Neuronal stem cell (in vitro differentiated cells): ENCODE measurements at regions not wholly inside any gene's neighbourhood (a gene's known extent, or its start where the extent isn't known, plus 50 kb on each side); places are given as distances from the start of the nearest gene placed in this dataset.
A peak's percentile ranks its signal among the peaks of the same experiment; 100 is the strongest.

ENCODE experiments used
- DNase-seq: peaks from one replicate; pipeline ENCODE4 v3.0.0-alpha.2; 2013; ENCODE audit warnings: low spot score
- H2AFZ ChIP-seq: one replicate; pipeline ENCODE4 v1.6.1; 2013; ENCODE audit warnings: mild to moderate bottlenecking, low read length, inconsistent platforms
- H2AK5ac ChIP-seq: 2 replicates; pipeline ENCODE4 v1.6.1; 2013; ENCODE audit warnings: low read depth, mild to moderate bottlenecking, inconsistent platforms, low read length, moderate library complexity, mixed read lengths
- H2BK120ac ChIP-seq: 2 replicates; pipeline ENCODE4 v1.6.1; 2013; ENCODE audit warnings: low read depth, mild to moderate bottlenecking, inconsistent platforms, low read length, moderate library complexity, mixed read lengths
- H2BK12ac ChIP-seq: one replicate; pipeline ENCODE4 v1.6.1; 2013; ENCODE audit warnings: low read length, inconsistent platforms
- H2BK15ac ChIP-seq: 2 replicates; pipeline ENCODE4 v1.6.1; 2013; ENCODE audit warnings: mild to moderate bottlenecking, low read length, inconsistent platforms, mixed read lengths
- H2BK5ac ChIP-seq: one replicate; pipeline ENCODE4 v1.6.1; 2013; ENCODE audit warnings: inconsistent platforms, mild to moderate bottlenecking, low read length, moderate library complexity
- H3K14ac ChIP-seq: one replicate; pipeline ENCODE4 v1.6.1; 2013; ENCODE audit warnings: low read length, inconsistent platforms
- H3K18ac ChIP-seq: 2 replicates; pipeline ENCODE4 v1.6.1; 2013; ENCODE audit warnings: low read length, inconsistent platforms
- H3K23ac ChIP-seq: 2 replicates; pipeline ENCODE4 v1.6.1; 2013; ENCODE audit warnings: low read depth, mild to moderate bottlenecking, mixed read lengths, low read length, inconsistent platforms; ENCODE audit not compliant: poor library complexity
- H3K27ac ChIP-seq: replicated peaks from 3 replicates; pipeline ENCODE4 v1.5.1; 2013; ENCODE audit warnings: low read length, inconsistent platforms
- H3K27me3 ChIP-seq, 3 experiments: 2 replicates each; pipeline ENCODE4 v1.6.1; 2013; ENCODE audit warnings: low read length in 3 of 3, mild to moderate bottlenecking in 2 of 3, inconsistent platforms in 1 of 3, low read depth in 1 of 3, mixed read lengths in 1 of 3, moderate library complexity in 1 of 3; ENCODE audit not compliant: control insufficient read depth in 3 of 3, insufficient read depth in 3 of 3
- H3K36me3 ChIP-seq, 2 donors: replicated peaks in 1 of 2; 2 replicates each; pipeline ENCODE4 v1.6.1; 2013; ENCODE audit warnings: low read length in 2 of 2; ENCODE audit not compliant: control insufficient read depth in 2 of 2, insufficient read depth in 2 of 2
- H3K4ac ChIP-seq: 2 replicates; pipeline ENCODE4 v1.6.1; 2013; ENCODE audit warnings: inconsistent platforms, mild to moderate bottlenecking, low read length, moderate library complexity
- H3K4me1 ChIP-seq, 2 donors: 1 replicate in 1 of 2; 2 replicates in 1 of 2; pipeline ENCODE4 v1.6.1; 2013; ENCODE audit warnings: low read length in 2 of 2, low read depth in 1 of 2; ENCODE audit not compliant: control insufficient read depth in 2 of 2, insufficient read depth in 1 of 2
- H3K4me2 ChIP-seq: one replicate; pipeline ENCODE4 v1.6.1; 2013; ENCODE audit warnings: mild to moderate bottlenecking, low read length, inconsistent platforms; ENCODE audit not compliant: insufficient read depth, poor library complexity, severe bottlenecking
- H3K4me3 ChIP-seq, 2 donors: 2 replicates each; pipeline ENCODE4 v1.5.1; 2013; ENCODE audit warnings: low read length in 2 of 2, mild to moderate bottlenecking in 2 of 2, inconsistent platforms in 1 of 2, moderate library complexity in 1 of 2
- H3K79me1 ChIP-seq: one replicate; pipeline ENCODE4 v1.6.1; 2013; ENCODE audit warnings: low read depth, mild to moderate bottlenecking, inconsistent platforms, low read length, moderate library complexity
- H3K9ac ChIP-seq: one replicate; pipeline ENCODE4 v1.6.1; 2013; ENCODE audit warnings: mild to moderate bottlenecking, low read depth, low read length, inconsistent platforms; ENCODE audit not compliant: poor library complexity
- H3K9me3 ChIP-seq, 2 donors: replicated peaks in 1 of 2; 2 replicates each; pipeline versions ENCODE3 to v1.6.1; 2013; ENCODE audit warnings: low read length in 2 of 2, mild to moderate bottlenecking in 2 of 2, inconsistent platforms in 1 of 2, low read depth in 1 of 2, mixed read lengths in 1 of 2, moderate library complexity in 1 of 2; ENCODE audit not compliant: control insufficient read depth in 2 of 2, insufficient read depth in 1 of 2
- H4K8ac ChIP-seq: one replicate; pipeline ENCODE4 v1.6.1; 2013; ENCODE audit warnings: low read depth, mild to moderate bottlenecking, inconsistent platforms, low read length, moderate library complexity
- H4K91ac ChIP-seq: one replicate; pipeline ENCODE4 v1.6.1; 2013; ENCODE audit warnings: low read length, low read depth, mild to moderate bottlenecking, inconsistent platforms; ENCODE audit not compliant: poor library complexity
- WGBS, 2 donors: extraction: QIAGEN DNeasy Blood & Tissue Kit; methylation state at CpG; one replicate each; pipeline ENCODE4 v1.1.7; 2013; ENCODE audit warnings: missing lambda C conversion rate in 2 of 2, mixed read lengths in 1 of 2; ENCODE audit not compliant: insufficient read length in 2 of 2, insufficient replicate concordance in 1 of 2; ENCODE audit errors: extremely low coverage in 2 of 2; 5-methylcytosine and 5-hydroxymethylcytosine counted together

DNA sequence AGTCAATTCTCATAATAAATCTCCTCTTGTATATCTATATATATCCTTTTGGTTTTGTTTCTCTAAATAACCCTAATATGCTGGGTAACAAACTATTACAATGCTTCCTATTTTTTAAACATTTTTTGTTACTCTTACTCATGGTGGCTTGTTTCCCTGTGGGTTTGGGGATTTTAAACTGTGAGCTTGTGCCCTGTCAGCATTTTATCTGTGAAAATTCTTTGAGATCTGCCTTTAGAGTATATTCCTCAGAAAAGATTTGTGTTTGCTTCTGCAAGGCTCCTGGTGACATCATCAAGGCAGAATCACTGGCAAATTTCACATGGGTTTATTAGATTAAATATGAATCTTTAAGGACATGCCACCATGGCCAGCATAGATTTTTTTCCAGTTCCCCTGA, 273.6 kb downstream of the LRFN2 start:
- H3K9ac ChIP-seq: no peak overlapping the region
- no peak overlapping the region for H2BK15ac ChIP-seq
- no peak overlapping the region for H3K18ac ChIP-seq
- H3K36me3 ChIP-seq: no peaks in the 10 kb centered on the region
- H3K23ac ChIP-seq: no peak overlapping the region
- no peak overlapping the region for H2BK12ac ChIP-seq
- H3K4me2 ChIP-seq: no peak overlapping the region
- peaks cover 0 to under 1% of the 10 kb centered on the region in 2 donors for H3K4me1 ChIP-seq
- H3K9me3 ChIP-seq: no peaks in the 10 kb centered on the region
- H2BK120ac ChIP-seq: no peak overlapping the region
- H3K79me1 ChIP-seq: peaks cover 2% of the 10 kb centered on the region
- no peak overlapping the region for H3K27ac ChIP-seq
- no peak overlapping the region for H2AK5ac ChIP-seq
- no peak overlapping the region for H2BK5ac ChIP-seq
- H3K27me3 ChIP-seq: peaks cover 0 to 9% (median 0%) of the 10 kb centered on the region in 3 experiments
- DNase-seq: no peak
- H2AFZ ChIP-seq: no peak overlapping the region
- no peak overlapping the region for H3K4me3 ChIP-seq
- no peak overlapping the region for H3K14ac ChIP-seq
- H3K4ac ChIP-seq: no peak overlapping the region
- H4K91ac ChIP-seq: no peak overlapping the region
- H4K8ac ChIP-seq: no peak overlapping the region

DNA sequence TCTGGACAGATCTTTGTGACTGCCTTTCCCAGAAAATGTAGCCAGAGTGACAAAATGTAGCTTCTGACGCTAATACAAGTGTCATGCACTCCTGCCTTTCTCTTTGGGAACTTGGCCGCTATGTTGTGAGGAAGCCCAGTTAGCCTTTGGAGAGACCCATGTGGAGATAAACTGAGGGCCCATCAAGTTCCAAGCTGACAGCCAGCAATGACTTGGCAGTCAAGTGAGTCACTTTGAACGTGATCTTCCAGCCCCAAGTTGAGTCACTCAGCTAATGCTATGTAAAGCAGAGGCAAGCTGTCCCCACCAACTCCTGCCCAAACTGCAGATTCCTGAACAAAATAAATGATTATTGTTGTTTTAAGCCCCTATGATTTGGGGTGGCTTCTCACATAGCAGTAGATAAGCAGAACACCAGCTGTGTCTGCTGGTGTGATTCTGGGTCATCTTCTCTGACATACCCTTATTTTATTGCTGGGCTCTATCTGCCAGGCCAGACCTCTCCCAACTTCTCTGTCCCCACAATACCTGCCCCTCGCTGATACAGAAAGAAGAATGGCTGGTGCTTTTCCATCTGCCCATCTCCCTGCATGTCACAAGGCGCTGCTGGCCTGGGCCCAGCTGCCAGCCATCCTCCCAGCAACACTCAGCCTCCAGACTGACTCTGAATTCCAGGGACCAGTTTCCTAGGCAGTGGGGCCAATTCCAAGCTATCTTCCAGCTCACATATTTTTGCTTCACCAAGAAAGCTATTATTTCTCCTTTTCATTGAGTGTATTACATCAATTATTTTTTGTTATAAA, 274.8 kb downstream of the LRFN2 start:
- Histone ChIP-seq H2AK5ac (no peak overlapping the region), H2BK120ac (no peak overlapping the region), H2BK5ac (no peak overlapping the region), H3K18ac (no peak overlapping the region), H3K4me3 (no peak overlapping the region), H4K8ac (no peak overlapping the region), H3K23ac (no peak overlapping the region), H3K27ac (no peak overlapping the region), H3K36me3 (no peaks in the 10 kb centered on the region), H3K27me3 (peaks cover 0 to 9% (median 0%) of the 10 kb centered on the region in 3 experiments), H3K4ac (no peak overlapping the region), H3K9ac (no peak overlapping the region), H2AFZ (no peak overlapping the region), H3K14ac (no peak overlapping the region), H4K91ac (no peak overlapping the region), H2BK12ac (no peak overlapping the region), H3K79me1 (no peaks in the 10 kb centered on the region), H3K9me3 (no peaks in the 10 kb centered on the region), H3K4me2 (no peak overlapping the region), H2BK15ac (no peak overlapping the region), H3K4me1 (peaks cover 0 to 2% of the 10 kb centered on the region in 2 donors)
- no CpG with 5 or more reads among the region's 5 CpGs for WGBS, 2 donors
- DNase-seq: no peak

DNA sequence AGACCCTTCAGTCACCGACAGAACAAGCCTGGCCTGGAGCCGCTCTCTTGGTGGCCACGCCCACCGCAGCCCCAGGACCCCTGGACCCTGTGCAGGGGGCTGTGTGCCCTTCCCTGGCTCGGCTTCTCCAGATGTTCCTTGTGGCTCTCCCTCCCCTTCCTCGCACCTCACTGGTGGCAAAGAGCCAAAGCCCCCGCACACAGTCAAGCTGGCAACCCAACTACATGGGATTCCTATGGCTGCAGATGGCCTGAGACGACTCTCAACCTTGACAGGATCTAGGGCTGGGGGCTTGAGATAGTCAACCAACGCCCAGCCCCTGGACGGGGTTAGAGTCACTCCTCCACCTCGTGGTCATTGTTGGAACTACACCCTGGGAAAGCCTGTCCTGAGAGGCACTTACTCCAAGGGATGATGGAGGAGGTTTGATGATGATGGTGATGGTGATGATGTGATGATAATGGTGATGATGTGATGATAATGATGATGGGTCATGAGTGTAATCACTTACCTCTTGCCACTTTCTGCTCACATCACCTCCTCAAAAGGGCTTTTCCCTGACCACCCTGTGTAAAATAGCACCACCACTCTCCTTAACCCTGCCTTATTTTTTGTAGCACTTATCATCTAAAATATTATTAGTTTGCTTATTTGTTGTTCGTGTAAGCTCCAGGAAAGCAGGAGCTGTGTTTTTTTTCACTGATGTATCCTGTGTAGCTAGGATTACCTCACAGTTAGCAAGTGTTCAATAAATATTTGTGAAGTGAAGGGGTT, 278.4 kb downstream of the LRFN2 start:
- WGBS, 2 donors: no CpG with 5 or more reads among the region's 12 CpGs
- Histone ChIP-seq H3K18ac (peak overlapping the region; percentile 8), H2BK120ac (no peak overlapping the region), H3K27ac (no peak overlapping the region), H2BK15ac (no peak overlapping the region), H3K36me3 (no peaks in the 10 kb centered on the region), H2AK5ac (no peak overlapping the region), H3K79me1 (no peaks in the 10 kb centered on the region), H2BK12ac (no peak overlapping the region), H3K4me3 (no peak overlapping the region), H2BK5ac (no peak overlapping the region), H3K4me2 (no peak overlapping the region), H4K91ac (no peak overlapping the region), H3K9me3 (no peaks in the 10 kb centered on the region), H3K9ac (no peak overlapping the region), H3K4me1 (peaks cover 0 to 2% of the 10 kb centered on the region in 2 donors), H3K4ac (no peak overlapping the region), H3K23ac (no peak overlapping the region), H3K27me3 (peaks cover 0 to 6% (median 0%) of the 10 kb centered on the region in 3 experiments), H4K8ac (no peak overlapping the region), H2AFZ (no peak overlapping the region), H3K14ac (no peak overlapping the region)
- DNase-seq: peak; percentile 79

DNA sequence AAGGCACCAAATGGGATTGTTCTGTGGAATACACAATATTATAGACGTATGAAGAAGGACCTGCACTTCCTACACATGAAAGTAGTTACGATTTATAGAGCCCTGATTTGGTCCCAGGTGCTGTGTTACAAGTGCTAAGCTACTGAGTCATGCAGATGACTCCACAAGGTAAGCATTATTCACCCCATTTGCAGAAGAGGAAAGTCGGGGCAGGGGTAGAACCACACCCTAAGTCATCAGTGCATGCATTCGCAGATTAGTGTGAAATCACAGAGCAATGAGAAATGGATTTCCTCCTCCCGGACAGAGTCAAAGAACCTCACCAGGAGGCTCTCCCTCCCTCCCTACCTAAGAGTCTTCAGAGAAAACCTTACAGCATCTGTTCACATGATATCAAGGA, 279.5 kb downstream of the LRFN2 start:
- Histone ChIP-seq H3K4me2 (no peak overlapping the region), H2AK5ac (no peak overlapping the region), H2AFZ (no peak overlapping the region), H3K4me1 (peaks cover 0 to 2% of the 10 kb centered on the region in 2 donors), H2BK12ac (no peak overlapping the region), H3K23ac (no peak overlapping the region), H3K4me3 (no peak overlapping the region), H3K14ac (no peak overlapping the region), H2BK120ac (no peak overlapping the region), H3K9me3 (no peaks in the 10 kb centered on the region), H3K18ac (no peak overlapping the region), H3K4ac (no peak overlapping the region), H3K36me3 (no peaks in the 10 kb centered on the region), H4K8ac (no peak overlapping the region), H3K79me1 (no peaks in the 10 kb centered on the region), H2BK15ac (no peak overlapping the region), H4K91ac (no peak overlapping the region), H3K27me3 (peaks cover 0 to 6% (median 0%) of the 10 kb centered on the region in 3 experiments), H3K27ac (no peak overlapping the region), H2BK5ac (no peak overlapping the region), H3K9ac (no peak overlapping the region)
- DNase-seq: no peak
- no CpG with 5 or more reads among the region's 5 CpGs for WGBS, 2 donors
